Testis (tissue), 2 donors: ENCODE measurements at regions not wholly inside any gene's neighbourhood (a gene's known extent, or its start where the extent isn't known, plus 50 kb on each side); places are given as distances from the start of the nearest gene placed in this dataset.

Experiments
- DNase-seq: peaks from one replicate; pipeline ENCODE4 v3.0.0-alpha.2; 2019
- H3K27ac ChIP-seq, 2 donors: fragments of 200-600 bp; sonication (generic); one replicate each; pipeline ENCODE4 v1.5.1; 2019
- H3K27me3 ChIP-seq: fragments of 200-600 bp; sonication (generic); one replicate; pipeline ENCODE4 v1.5.1; 2019
- H3K36me3 ChIP-seq: fragments of 200-600 bp; sonication (generic); one replicate; pipeline ENCODE4 v1.5.1; 2017; ENCODE audit warnings: low read depth; ENCODE audit errors: missing control alignments
- H3K4me1 ChIP-seq: fragments of 200-600 bp; sonication (generic); one replicate; pipeline ENCODE4 v1.5.1; 2019
- H3K4me3 ChIP-seq, 2 donors: fragments of 200-600 bp; sonication (generic); one replicate each; pipeline ENCODE4 v1.5.1; 2017 to 2019
- H3K9me3 ChIP-seq: fragments of 200-600 bp; sonication (generic); one replicate; pipeline ENCODE4 v1.5.1; 2017
- CTCF ChIP-seq, 3 experiments: fragments of 450-650 bp in 2 of 3; fragments of 200-600 bp in 1 of 3; sonication (generic) in 1 of 3; IDR thresholded peaks; one replicate each; pipeline ENCODE4 v1.5.1; 2016 to 2019; ENCODE audit warnings: antibody characterized with exemption in 3 of 3, mild to moderate bottlenecking in 2 of 3, moderate library complexity in 1 of 3
- POLR2A ChIP-seq: fragments of 450-650 bp; IDR thresholded peaks from one replicate; pipeline ENCODE4 v1.6.1; 2017; ENCODE audit warnings: antibody characterized with exemption, mild to moderate bottlenecking, moderate library complexity
- WGBS, 2 donors: methylation state at CpG; one replicate each; pipeline ENCODE4 v1.1.5; 2018; 5-methylcytosine and 5-hydroxymethylcytosine counted together
- intact Hi-C: fragments of 100-400 bp; cut with DNase I; formaldehyde crosslinking; loops from one replicate; pipeline ENCODE4 v1.15.1; 2023; ENCODE audit warnings: low total_unique reads

GRCh38 chrX:109822861-109823260 is 89.8 kb upstream of the ACSL4 start:
- H3K9me3 ChIP-seq, result no peaks in the 10 kb centered on the region
- TF ChIP-seq POLR2A (no peak), CTCF (IDR thresholded peaks at IDR 0.05) (no peak)
- no peaks in the 10 kb centered on the region for H3K36me3 ChIP-seq
- H3K27me3 ChIP-seq, result no peaks in the 10 kb centered on the region
- no peaks in the 10 kb centered on the region for H3K4me1 ChIP-seq
- WGBS, 2 donors, result 68 to 75% methylated on average over 3 to 4 of the region's 4 CpGs
- intact Hi-C loops, result no loop called here
- no peak overlapping the region for H3K4me3 ChIP-seq
- H3K27ac ChIP-seq, result no peak overlapping the region
- DNase-seq, result no peak

- H3K36me3 ChIP-seq, result no peaks in the 10 kb centered on the region
- no peak overlapping the region for H3K4me3 ChIP-seq
- no peak for DNase-seq
- no peaks in the 10 kb centered on the region for H3K9me3 ChIP-seq
- intact Hi-C loops, result no loop called here
- no peak overlapping the region for H3K27ac ChIP-seq
- 15% methylated on average over 1 of the region's 1 CpG; no CpG with 5 or more reads in 1 of the 2 donors for WGBS, 2 donors
- TF ChIP-seq POLR2A (no peak), CTCF (IDR thresholded peaks at IDR 0.05) (no peak)
- H3K27me3 ChIP-seq, result no peaks in the 10 kb centered on the region
- H3K4me1 ChIP-seq, result no peaks in the 10 kb centered on the region
Measured at GRCh38 chrX:109826954-109827708, 94.1 kb upstream of the ACSL4 start.

GRCh38 chrX:109827772-109828171 is 94.7 kb upstream of the ACSL4 start:
- Histone ChIP-seq H3K27ac (no peak overlapping the region), H3K4me1 (no peaks in the 10 kb centered on the region), H3K27me3 (no peaks in the 10 kb centered on the region), H3K4me3 (no peak overlapping the region), H3K9me3 (no peaks in the 10 kb centered on the region), H3K36me3 (no peaks in the 10 kb centered on the region)
- no peak for TF ChIP-seq CTCF (IDR thresholded peaks at IDR 0.05)
- TF ChIP-seq POLR2A, result no peak
- no peak for DNase-seq
- WGBS, 2 donors, result 88 to 96% methylated on average over 4 of the region's 4 CpGs
- intact Hi-C loops, result no loop called here

GRCh38 chrX:109830157-109830703 is 97.2 kb upstream of the ACSL4 start:
- H3K9me3 ChIP-seq, result no peaks in the 10 kb centered on the region
- no peaks in the 10 kb centered on the region for H3K4me1 ChIP-seq
- no peak overlapping the region for H3K27ac ChIP-seq
- TF ChIP-seq CTCF (IDR thresholded peaks at IDR 0.05) (no peak), POLR2A (no peak)
- 89 to 100% methylated on average over 3 of the region's 3 CpGs for WGBS, 2 donors
- DNase-seq, result no peak
- H3K27me3 ChIP-seq, result no peaks in the 10 kb centered on the region
- H3K4me3 ChIP-seq, result no peak overlapping the region
- H3K36me3 ChIP-seq, result no peaks in the 10 kb centered on the region
- intact Hi-C loops, result no loop called here
